HG03045 (cell line): ENCODE measurements at regions not wholly inside any gene's neighbourhood (a gene's known extent, or its start where the extent isn't known, plus 50 kb on each side); places are given as distances from the start of the nearest gene placed in this dataset.
"Not testable (repeated sequence)": the region's sequence is repeated elsewhere in the genome, so short reads cannot be mapped to it uniquely, and the experiment has no call there.

Experiments used
- ATAC-seq: cut with Tn5 transposase; IDR thresholded peaks from one replicate; pipeline ENCODE4 v1.9.1; 2021; ENCODE audit warnings: mild to moderate bottlenecking, moderate library complexity; ENCODE audit not compliant: unreplicated experiment

DNA sequence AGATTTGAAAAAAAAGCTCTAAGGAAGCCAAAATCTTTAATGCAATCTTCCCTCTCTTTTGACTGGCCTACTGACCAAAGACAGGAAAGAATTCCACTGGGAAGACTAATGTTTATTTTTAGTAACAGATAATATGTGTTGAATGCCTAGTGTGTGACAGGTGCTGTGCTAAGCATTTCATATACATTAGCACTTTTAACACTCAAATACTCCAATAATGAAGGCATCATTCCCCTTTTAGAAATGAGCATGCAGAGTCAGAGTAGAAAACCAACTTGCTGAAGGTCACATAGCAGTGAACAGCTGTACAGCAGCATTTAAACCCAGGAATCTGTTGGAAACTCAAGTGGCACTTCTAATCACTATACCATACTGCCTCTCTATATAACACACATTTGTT is 170.6 kb downstream of the MINAR1 start:
- ATAC-seq: no peak

DNA sequence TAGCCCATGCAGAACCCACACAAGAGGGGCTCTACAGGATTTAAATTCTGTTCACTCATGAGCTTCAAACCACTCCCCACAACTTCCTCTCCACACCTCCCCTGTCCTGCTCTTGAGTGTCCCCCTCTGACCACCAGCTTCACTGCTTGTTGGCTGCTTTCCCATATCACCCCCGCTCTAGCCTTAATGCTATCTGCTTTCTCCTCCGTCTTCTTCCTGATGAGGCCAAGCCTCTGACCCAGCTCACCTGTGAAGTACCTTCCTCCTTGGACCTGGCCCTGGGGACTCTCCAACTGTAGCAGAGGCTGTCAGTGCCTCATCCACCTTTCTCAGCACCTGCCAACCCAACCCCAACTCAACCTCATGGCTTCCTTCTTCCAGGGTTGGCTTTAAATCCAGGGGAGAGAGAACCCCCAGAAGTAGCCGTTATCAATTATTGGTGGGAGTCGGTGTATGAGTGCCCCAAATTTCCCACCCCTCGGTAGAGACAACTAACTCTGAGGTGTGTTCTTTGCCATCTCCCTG is 174.8 kb downstream of the MINAR1 start:
- ATAC-seq: no peak

DNA sequence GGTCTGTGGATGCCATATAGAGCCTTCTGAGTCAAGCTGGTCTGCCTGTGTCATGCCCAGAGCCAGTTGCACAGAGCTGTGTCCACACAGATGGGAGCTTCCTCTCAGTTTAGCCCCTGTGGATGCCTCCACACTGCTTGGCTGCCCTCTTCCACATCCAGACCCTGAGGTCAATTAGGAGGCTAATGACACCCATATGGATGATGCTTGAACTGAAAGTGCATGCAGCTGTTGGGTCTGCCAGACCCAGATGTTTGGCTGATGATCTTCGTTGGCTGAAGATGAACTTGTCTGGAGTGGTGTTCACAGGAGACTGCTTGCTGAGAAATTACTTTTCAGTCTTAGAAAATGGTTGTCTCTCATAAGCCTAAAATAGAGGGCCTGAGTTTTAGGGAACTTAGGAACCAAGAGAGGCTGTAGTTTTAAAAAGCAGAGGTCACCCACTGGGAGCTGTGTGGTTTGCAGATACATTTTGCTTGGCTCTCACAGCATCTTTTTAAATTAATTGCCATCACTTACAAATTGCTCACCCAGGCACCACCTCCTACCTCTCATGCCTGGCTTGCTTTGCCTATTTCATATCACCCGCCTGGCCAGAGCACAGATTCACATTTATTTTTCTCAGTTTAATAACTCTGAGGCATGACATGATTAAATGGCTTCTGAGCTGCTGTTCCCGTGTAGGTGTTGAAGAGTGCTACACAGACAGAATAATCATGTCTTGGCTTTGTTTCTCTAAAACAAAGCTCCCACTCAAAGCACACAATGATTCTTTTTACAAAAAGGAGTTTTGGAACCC is 176.1 kb downstream of the MINAR1 start:
- ATAC-seq: no peak

DNA sequence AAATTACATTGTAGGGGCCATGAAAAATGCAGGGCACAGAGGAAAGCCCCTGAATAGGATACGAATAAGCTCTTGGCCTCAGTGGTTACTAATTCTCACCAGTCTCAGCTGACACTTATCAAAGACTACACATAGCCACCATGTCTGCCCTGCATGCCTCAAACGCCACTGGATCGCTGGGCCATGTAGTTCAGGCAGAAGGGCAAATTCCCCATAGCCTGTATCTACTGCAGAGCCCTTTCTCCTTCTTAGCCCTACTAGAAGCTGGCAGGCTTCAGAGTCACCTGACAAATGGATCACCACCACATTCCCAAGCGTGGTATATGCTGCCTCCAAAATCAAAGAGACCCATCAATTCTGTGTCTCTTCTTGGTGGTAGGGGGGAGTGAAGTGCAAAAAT is 177.4 kb downstream of the MINAR1 start:
- no peak for ATAC-seq

DNA sequence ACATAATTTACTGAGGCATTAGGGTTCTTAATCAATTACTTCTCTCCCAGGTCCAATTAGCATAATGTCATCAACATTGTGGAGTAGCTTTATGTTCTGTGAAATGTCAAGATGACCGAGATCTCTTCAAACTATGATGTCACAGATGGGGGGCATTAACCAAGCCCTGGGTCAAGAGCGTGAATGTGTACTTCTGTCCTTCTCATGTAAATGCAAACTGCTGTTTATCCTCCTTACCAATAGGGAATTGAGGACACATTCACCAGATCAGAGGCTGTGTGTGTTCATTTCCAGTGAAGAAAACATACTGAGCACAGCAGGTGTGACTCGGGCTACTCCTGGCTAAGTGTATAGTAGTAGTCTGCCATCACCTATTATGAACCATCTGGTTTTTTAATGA is 177.9 kb downstream of the MINAR1 start:
- no peak for ATAC-seq

DNA sequence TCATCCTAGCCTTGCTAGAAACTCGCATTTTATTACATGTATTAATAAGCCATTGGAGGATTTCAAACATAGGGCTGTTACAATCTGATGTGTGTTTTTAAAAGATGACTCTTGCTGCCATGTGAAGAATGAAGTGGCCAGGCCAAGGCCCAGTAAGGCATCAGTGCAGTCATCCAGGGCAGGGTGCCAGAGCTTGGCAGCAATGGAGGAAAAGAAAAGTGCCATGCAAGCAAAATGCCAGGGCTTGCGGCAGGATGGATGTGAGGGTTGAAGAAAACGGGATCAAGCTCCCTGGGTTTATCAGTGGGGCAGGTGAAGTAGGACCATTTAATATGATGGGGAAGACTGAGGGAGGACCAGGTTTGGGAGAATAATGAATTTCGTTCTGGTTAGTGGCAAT is 183.6 kb downstream of the MINAR1 start:
- ATAC-seq: no peak

DNA sequence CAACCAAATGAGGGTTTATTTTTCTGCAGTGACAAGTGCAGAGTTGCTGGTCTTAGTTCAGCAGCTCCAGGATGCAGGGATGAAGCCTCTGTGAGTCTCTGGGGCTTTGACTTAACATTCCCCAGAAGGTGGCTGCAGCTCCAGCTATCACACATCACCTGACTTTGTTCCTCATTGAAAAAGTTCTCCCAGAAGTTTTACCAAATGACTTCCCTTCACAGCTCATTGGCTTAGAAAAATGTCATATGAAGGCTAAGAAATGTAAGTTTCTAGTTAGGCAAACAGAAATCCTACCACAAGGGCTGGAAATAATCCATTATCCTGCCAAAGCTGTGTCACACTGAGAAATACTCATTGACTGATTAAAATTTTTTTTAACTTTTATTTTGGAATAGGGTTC is 184.9 kb downstream of the MINAR1 start:
- no peak for ATAC-seq

DNA sequence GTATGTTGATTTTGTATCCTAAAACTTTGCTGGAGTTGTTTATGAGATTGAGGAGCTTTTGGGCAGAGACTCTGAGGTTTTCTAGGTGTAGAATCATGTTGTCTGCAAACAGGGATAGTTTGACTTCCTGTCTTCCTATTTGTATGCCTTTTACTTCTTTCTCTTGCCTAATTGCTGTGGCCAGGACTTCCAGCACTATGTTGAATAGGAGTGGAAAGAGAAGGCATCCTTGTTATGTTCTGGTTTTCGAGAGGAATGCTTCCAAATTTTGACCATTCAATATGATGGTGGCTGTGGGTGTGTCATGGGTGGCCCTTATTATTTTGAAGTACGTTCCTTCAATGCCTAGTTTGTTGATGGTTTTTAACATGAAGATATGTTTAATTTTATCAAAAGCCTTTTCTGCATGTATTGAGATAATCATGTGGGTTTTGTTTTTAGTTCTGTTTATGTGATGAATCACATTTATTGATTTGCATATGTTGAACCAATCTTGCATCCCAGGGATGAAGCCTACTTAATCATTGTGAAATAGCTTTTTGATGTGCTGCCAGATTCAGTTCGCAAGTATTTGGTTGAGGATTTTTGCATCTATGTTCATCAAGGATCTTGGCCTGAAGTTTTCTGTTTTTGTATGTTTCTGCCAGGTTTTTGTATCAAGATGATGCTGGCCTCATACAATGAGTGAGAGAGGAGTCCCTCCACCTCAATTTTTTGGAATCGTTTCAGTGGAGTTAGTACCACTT is 188.1 kb downstream of the MINAR1 start:
- ATAC-seq: no peak

DNA sequence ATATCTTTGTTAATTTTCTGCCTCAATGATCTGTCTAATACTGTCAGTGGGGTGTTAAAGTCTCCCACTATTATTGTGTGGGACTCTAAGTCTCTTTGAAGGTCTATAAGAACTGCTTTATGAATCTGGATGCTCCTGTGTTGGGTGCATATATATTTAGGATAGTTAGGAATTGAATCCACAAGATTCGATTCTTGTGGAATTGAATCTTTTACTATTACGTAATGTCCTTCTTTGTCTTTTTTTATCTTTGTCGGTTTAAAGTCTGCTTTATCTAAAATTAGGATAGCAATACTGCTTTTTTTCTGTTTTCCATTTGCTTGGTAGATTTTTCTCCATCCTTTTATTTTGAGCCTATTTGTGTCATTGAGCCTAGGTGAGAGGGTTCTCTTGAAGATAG is 189.7 kb downstream of the MINAR1 start:
- ATAC-seq: not testable (repeated sequence)

DNA sequence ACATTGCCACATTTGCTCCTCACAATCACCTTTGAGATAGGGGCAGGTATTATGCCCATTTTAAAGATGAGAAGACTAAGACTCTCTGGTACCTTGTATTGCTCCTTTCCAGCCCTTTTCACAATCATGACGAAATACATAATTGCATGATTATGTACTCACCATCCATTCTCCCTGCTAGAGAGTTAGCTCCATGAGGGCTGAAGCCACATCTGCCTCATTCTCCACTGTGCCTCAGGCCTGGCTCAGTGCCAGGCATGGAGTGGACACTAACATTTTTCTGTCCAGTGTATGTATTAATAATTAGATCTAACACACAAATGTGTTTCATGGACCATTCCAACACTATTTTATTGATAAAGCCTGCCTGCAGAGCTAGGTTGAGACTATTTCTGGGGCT is 191.4 kb downstream of the MINAR1 start:
- ATAC-seq: no peak

DNA sequence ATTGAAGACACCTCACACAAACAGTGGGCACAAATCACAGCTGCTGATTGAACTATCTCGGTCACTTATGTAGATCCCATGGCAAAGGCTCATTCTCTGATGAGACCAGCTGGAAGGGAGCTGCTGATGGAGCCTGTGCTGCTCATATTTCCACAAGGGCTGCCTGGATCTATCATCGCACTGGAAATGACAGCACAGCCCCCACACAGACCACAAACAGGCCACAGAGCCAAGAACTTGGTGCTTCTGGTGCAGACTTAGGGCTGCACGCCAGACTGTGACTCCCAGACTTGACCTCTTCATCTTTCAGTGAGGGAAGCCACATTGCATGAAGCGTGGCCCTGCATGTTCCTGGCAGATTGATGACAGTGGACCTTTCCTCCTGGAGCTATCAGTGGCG is 197.6 kb downstream of the MINAR1 start:
- no peak for ATAC-seq

DNA sequence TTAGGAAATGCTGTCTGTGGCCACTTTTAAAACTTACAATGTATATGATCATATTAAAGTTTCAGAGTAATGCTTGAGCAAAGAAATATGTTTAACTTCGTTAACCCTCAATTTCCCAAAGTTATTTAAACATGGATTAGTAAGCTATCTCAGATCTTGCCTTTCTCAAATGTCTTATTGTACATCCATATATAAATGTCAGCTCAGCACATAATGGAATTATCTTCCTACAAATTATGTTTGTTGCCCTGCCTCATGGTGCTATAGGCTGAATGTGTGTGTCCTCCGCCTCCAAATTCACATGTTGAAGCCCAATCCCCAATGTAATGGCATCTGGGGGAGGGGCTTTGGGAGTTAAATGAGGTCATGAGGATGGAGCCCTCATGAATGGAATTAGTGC is 200.3 kb downstream of the MINAR1 start:
- ATAC-seq: no peak

DNA sequence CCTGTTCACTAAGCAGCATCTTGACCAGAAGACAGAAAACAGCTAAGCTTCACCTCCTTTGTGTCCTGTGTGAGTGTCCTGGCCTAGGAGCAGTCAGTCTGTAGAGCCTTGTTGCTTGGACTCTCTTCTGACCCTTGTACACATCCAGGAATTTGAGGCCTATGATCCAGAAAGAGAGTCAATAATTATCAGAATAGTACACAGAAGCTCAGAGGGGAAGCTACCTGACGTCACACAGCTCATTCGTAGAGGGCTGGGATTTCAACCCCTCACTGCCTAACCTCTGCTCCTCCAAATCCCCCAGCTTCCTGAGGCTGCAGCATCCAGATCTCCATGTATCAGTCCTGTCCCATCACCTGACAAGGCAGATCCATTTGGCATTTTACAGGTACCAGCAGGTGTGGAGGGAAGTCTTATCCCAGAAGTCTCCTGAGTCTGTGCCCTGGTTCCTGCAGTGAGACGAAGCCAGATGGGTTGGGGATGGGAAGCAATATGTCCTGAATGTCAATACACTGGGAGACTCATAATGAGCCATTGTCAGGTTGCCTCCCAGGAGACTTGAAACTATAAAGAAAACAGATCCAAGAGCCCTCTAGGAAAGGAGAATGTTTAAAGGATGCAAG is 203.1 kb downstream of the MINAR1 start:
- no peak for ATAC-seq

DNA sequence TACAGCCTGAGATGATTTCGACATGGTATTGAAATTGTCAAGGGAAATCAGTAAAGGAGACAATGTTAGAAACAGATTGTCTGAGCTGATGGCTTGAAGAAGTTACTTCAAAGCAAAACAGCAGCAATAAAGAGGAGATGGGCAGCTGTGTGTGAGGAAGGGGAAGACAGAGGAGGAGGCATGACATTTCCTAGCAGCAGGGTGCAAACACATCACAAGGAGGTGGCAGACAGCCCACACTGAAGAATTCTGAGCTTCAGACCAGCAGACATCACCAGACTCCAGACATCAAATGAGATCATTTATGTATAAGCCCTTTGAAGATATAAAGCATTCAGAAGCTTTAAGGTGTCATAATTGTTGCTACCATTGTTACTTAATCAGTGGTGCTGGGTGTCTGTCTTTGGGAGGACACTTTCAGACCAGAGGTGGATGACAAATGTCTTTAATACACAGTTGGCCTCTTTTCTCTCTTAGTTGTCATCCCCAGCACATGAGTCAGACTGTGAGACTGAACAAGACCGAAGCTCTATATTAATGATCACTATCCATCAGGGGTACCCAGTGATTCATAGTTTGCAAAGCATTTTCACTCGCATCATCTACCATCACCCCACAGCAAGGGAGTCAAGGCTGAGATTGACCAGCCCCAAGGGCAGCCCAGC is 203.9 kb downstream of the MINAR1 start:
- no peak for ATAC-seq

DNA sequence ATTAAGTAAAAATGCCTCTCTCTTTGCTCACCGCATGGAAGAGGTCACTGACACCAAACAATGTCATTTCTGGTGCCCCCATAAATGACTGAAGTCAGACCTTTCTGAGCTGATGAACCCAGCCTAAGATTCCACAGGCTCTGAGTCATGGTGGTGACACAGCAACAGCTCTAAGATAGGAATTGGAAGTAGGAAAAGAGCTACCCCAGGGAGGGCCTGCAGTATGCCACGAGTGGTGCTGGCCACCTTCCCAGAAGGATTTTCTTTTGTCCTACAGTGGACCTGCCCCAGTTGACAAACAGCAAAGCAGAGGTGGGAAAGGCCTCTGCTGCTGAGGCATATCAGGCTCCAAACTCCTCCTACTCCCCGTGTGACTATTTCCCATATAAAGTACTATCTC is 208.1 kb downstream of the MINAR1 start:
- ATAC-seq: no peak

DNA sequence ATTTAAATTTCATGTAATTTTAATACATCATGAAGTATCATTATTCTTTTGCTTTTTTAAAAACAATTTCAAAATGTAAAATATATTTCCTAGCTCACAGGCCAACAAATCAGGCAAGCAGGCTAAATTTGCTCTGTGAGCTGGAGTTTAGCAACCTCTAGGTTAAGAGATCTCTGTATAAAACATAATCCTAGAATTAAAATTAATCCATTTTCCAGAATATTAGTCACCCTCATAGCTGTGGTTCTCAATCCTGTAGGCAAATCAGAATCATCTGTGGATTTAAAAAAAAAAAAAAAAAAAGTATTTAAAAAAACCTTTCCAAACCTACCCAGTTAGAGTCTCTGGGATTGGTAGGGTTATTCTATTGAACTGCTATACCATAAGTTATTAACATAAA is 209.7 kb downstream of the MINAR1 start:
- no peak for ATAC-seq

DNA sequence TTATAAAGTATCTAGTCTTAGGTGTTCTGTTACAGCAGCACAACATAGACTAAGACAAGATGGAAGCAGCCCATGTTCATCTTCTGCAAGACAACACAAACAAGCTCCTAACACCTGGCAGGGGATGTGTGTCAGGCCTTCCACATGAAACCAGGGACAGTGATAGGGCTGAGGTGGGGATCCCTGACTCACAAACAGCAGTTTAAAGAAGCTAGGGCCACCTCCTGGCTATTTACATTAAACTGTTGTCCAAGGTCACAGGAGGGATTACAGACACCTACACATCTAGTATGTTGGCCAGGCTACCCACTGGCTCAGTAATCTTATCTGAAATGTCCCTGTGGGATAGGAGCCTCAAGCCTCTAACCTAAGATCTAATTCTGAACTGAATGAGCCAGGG is 211.3 kb downstream of the MINAR1 start:
- ATAC-seq: no peak

DNA sequence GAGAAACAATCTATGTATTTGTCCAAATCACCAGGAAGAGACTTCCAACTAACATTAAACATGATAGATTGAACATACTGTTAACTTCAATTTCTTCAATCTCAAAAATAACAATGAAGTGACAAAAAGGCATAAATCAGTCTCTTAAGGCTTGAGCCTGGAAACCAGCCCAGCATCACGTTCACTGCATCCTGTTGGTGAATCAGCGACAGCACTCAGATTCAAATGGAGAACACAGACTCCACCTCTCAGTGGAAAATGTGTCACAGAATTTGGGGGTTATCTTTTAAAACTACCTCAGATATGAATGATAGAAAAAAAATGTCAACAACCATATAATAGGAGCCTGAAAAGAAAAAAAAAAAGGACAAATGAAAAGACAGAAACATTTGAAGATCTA is 212.0 kb downstream of the MINAR1 start:
- ATAC-seq: no peak

DNA sequence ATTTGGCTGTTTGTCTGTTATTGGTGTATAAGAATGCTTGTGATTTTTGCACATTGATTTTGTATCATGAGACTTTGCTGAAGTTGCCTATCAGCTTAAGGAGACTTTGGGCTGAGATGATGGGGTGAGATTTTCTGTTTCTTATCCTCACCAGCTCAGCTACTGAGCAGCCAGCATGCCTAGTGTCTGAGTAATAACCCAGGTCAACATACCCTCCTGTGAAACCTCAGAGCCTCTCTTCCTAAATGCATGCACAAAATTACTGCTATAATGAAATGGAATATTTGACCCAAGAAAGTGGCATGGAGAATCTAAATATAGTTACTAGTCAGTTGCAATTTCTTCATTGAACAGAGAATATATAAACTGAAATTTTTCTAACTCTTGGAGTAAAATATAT is 220.8 kb downstream of the MINAR1 start:
- ATAC-seq: not testable (repeated sequence)

DNA sequence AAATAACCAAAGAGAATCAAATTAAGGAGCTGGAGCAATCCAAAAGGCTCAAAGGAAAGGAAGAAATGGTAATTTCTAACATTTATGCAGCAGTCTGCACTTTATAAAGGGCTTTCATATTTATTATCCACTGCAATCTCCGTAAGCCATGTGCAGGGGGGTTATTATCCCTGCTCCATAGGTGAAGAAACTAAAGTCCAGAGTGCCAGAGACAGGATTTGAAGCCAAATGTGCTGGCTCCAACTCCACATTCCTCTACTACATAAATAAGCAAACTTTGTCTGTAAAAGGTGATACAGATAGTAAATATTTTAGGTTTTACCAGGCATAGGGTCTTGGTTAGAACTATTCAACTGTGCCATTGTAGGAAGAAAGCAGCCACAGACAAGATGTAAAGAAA is 221.4 kb downstream of the MINAR1 start:
- no peak for ATAC-seq
